H9 (cell line): ENCODE measurements at regions not wholly inside any gene's neighbourhood (a gene's known extent, or its start where the extent isn't known, plus 50 kb on each side); places are given as distances from the start of the nearest gene placed in this dataset.

Source experiments
- DNase-seq: peaks from one replicate; pipeline ENCODE4 v3.0.0-alpha.2; 2017
- H2AFZ ChIP-seq: one replicate; pipeline ENCODE4 v1.6.1; 2013; ENCODE audit warnings: mild to moderate bottlenecking, low read length, control low read depth, moderate library complexity
- H2AK5ac ChIP-seq: 2 replicates; pipeline ENCODE4 v1.6.1; 2013; ENCODE audit warnings: low read length, control low read depth, mixed read lengths; ENCODE audit not compliant: insufficient read length
- H2BK120ac ChIP-seq: one replicate; pipeline ENCODE4 v1.6.1; 2013; ENCODE audit warnings: low read depth, mild to moderate bottlenecking, low read length, control low read depth, inconsistent platforms; ENCODE audit not compliant: poor library complexity, severe bottlenecking
- H2BK12ac ChIP-seq: 2 replicates; pipeline ENCODE4 v1.6.1; 2013; ENCODE audit warnings: low read length, control low read depth, mixed read lengths, low read depth; ENCODE audit not compliant: insufficient read length
- H2BK15ac ChIP-seq: 2 replicates; pipeline ENCODE4 v1.6.1; 2013; ENCODE audit warnings: low read depth, low read length, control low read depth
- H2BK20ac ChIP-seq: one replicate; pipeline ENCODE4 v1.6.1; 2013; ENCODE audit warnings: low read depth, mild to moderate bottlenecking, low read length, control low read depth, inconsistent platforms; ENCODE audit not compliant: poor library complexity, severe bottlenecking
- H2BK5ac ChIP-seq: 2 replicates; pipeline ENCODE4 v1.6.1; 2013; ENCODE audit warnings: low read length, control low read depth, mixed read lengths; ENCODE audit not compliant: insufficient read length
- H3K14ac ChIP-seq: 2 replicates; pipeline ENCODE4 v1.6.1; 2013; ENCODE audit warnings: low read length, control low read depth; ENCODE audit not compliant: insufficient read depth
- H3K18ac ChIP-seq: 2 replicates; pipeline ENCODE4 v1.6.1; 2013; ENCODE audit warnings: low read depth, mild to moderate bottlenecking, mixed read lengths, low read length, control low read depth; ENCODE audit not compliant: insufficient read length
- H3K23ac ChIP-seq: 2 replicates; pipeline ENCODE4 v1.6.1; 2013; ENCODE audit warnings: low read length, control low read depth, mixed read lengths, low read depth; ENCODE audit not compliant: insufficient read length
- H3K23me2 ChIP-seq: 2 replicates; pipeline ENCODE4 v1.6.1; 2013; ENCODE audit warnings: low read depth, mild to moderate bottlenecking, mixed read lengths, low read length, control low read depth; ENCODE audit not compliant: insufficient read length, poor library complexity, severe bottlenecking
- H3K27ac ChIP-seq: 2 replicates; pipeline ENCODE4 v1.5.1; 2013; ENCODE audit warnings: low read length, control low read depth, mixed read lengths, low read depth; ENCODE audit not compliant: insufficient read length
- H3K27me3 ChIP-seq: 2 replicates; pipeline ENCODE4 v1.6.1; 2013; ENCODE audit warnings: low read length, control low read depth, inconsistent platforms; ENCODE audit not compliant: insufficient read depth
- H3K4ac ChIP-seq: 2 replicates; pipeline ENCODE4 v1.6.1; 2013; ENCODE audit warnings: low read depth, mild to moderate bottlenecking, control low read depth, inconsistent platforms, low read length, moderate library complexity
- H3K4me1 ChIP-seq: 2 replicates; pipeline ENCODE4 v1.6.1; 2013; ENCODE audit warnings: low read length, control low read depth, inconsistent platforms; ENCODE audit not compliant: insufficient read depth
- H3K4me2 ChIP-seq: 2 replicates; pipeline ENCODE4 v1.6.1; 2013; ENCODE audit warnings: low read length, control low read depth, mixed read lengths; ENCODE audit not compliant: insufficient read length, insufficient read depth
- H3K56ac ChIP-seq: 2 replicates; pipeline ENCODE4 v1.6.1; 2013; ENCODE audit warnings: low read depth, mild to moderate bottlenecking, mixed read lengths, low read length, control low read depth; ENCODE audit not compliant: insufficient read length
- H3K79me1 ChIP-seq: 2 replicates; pipeline ENCODE4 v1.6.1; 2013; ENCODE audit warnings: low read depth, mild to moderate bottlenecking, moderate library complexity, low read length, control low read depth, inconsistent platforms; ENCODE audit not compliant: insufficient read depth, poor library complexity, severe bottlenecking
- H3K79me2 ChIP-seq: 2 replicates; pipeline ENCODE4 v1.6.1; 2013; ENCODE audit warnings: low read length, control low read depth, inconsistent platforms; ENCODE audit not compliant: insufficient read depth
- H3K9ac ChIP-seq: 2 replicates; pipeline ENCODE4 v1.6.1; 2013; ENCODE audit warnings: low read length, control low read depth, mixed read lengths; ENCODE audit not compliant: insufficient read length; ENCODE audit errors: extremely low read depth
- H3K9me3 ChIP-seq: one replicate; pipeline ENCODE4 v1.6.1; 2013; ENCODE audit warnings: low read depth, low read length, inconsistent platforms; ENCODE audit not compliant: control insufficient read depth
- H3T11ph ChIP-seq: one replicate; pipeline ENCODE4 v1.6.1; 2013; ENCODE audit warnings: mild to moderate bottlenecking, low read length, control low read depth, inconsistent platforms
- H4K20me1 ChIP-seq: one replicate; pipeline ENCODE4 v1.6.1; 2013; ENCODE audit not compliant: control insufficient read depth, insufficient read length, insufficient read depth
- H4K5ac ChIP-seq: 2 replicates; pipeline ENCODE4 v1.6.1; 2013; ENCODE audit warnings: low read depth, mild to moderate bottlenecking, mixed read lengths, low read length, control low read depth; ENCODE audit not compliant: insufficient read length
- H4K8ac ChIP-seq: replicated peaks from 2 replicates; pipeline ENCODE4 v1.6.1; 2013; ENCODE audit warnings: low read length, control low read depth, mixed read lengths, low read depth; ENCODE audit not compliant: insufficient read length
- H4K91ac ChIP-seq: 2 replicates; pipeline ENCODE4 v1.6.1; 2013; ENCODE audit warnings: low read depth, mild to moderate bottlenecking, moderate library complexity, mixed read lengths, low read length, control low read depth; ENCODE audit not compliant: insufficient read length
- H3K27ac Mint-ChIP-seq, 3 experiments: 2 replicates in 2 of 3; 3 replicates in 1 of 3; pipeline ENCODE4 v1.8.0; 2020 to 2021; ENCODE audit warnings: mixed read lengths in 3 of 3, mild to moderate bottlenecking in 1 of 3, moderate library complexity in 1 of 3
- H3K27me3 Mint-ChIP-seq: 2 replicates; pipeline ENCODE4 v1.8.0; 2021; ENCODE audit warnings: low read depth, mild to moderate bottlenecking, moderate library complexity, mixed read lengths
- H3K36me3 Mint-ChIP-seq, 3 experiments: 2 replicates in 2 of 3; 3 replicates in 1 of 3; pipeline ENCODE4 v1.8.0; 2020 to 2021; ENCODE audit warnings: low read depth in 3 of 3, mixed read lengths in 3 of 3; ENCODE audit not compliant: insufficient read depth in 1 of 3
- H3K4me1 Mint-ChIP-seq, 2 experiments: 2 replicates each; pipeline ENCODE4 v1.8.0; 2020; ENCODE audit warnings: mixed read lengths in 2 of 2
- H3K4me3 Mint-ChIP-seq, 2 experiments: 2 replicates in 1 of 2; 3 replicates in 1 of 2; pipeline ENCODE4 v1.8.0; 2020 to 2021; ENCODE audit warnings: mild to moderate bottlenecking in 2 of 2, mixed read lengths in 2 of 2, moderate library complexity in 1 of 2
- H3K9me3 Mint-ChIP-seq, 2 experiments: 2 replicates in 1 of 2; 3 replicates in 1 of 2; pipeline ENCODE4 v1.8.0; 2020; ENCODE audit warnings: mild to moderate bottlenecking in 2 of 2, mixed read lengths in 2 of 2, moderate library complexity in 1 of 2
- WGBS: extraction: QIAGEN DNeasy Blood & Tissue Kit; methylation state at CpG from one replicate; pipeline ENCODE4 v1.1.7; 2013; ENCODE audit warnings: missing lambda C conversion rate, low lambda C conversion rate, mixed read lengths; ENCODE audit not compliant: insufficient read length; ENCODE audit errors: extremely low coverage; 5-methylcytosine and 5-hydroxymethylcytosine counted together
- TF ChIP-seq, protein P1 (sequence below): fragments of 200-600 bp; sonication (generic); conservative IDR thresholded peaks from 3 replicates; pipeline ENCODE4 v1.8.0; 2021; ENCODE audit warnings: antibody characterized with exemption, mild to moderate bottlenecking

DNA sequence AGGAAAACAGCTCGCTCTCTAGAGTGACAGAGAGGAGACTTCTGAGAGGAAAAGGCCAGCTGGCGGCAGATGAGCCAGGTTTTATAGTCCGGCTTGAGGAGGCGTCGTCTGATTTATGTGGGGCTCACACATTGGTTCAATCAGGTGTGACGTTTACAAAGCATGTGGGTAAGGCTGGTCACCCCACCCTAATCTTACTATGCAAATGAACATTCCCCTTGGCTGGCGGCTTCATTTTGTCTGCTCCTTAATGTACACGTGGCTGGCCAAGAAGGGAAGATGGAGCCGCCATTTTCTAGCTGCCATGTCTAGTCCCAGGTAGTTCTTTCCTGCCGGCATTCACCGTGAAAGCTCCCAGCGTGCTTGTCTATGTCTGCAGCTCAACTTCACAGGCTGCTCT is 299.1 kb upstream of the SPRED2 start:
- no peak overlapping the region for H2BK120ac ChIP-seq
- H4K20me1 ChIP-seq, result no peaks in the 10 kb centered on the region
- no peaks in the 10 kb centered on the region for H3K79me1 ChIP-seq
- H3K27ac Mint-ChIP-seq, result no peak overlapping the region; a peak in 1 of 7 replicates
- H3K14ac ChIP-seq, result no peak overlapping the region
- H2BK5ac ChIP-seq, result no peak overlapping the region
- H3K4ac ChIP-seq, result no peak overlapping the region
- H3K27me3 Mint-ChIP-seq, result peaks cover 4% of the 10 kb centered on the region; the same call in 1 of the 2 replicates
- no peak overlapping the region for H4K8ac ChIP-seq
- H3K4me2 ChIP-seq, result no peak overlapping the region
- H3K4me3 Mint-ChIP-seq, result no peak overlapping the region
- no peak overlapping the region for H2AFZ ChIP-seq
- H4K5ac ChIP-seq, result no peak overlapping the region
- no peaks in the 10 kb centered on the region for H3K23me2 ChIP-seq
- no peaks in the 10 kb centered on the region; a peak in 2 of 7 replicates for H3K36me3 Mint-ChIP-seq
- no peak for DNase-seq
- H3K27me3 ChIP-seq, result no peaks in the 10 kb centered on the region
- H3K27ac ChIP-seq, result no peak overlapping the region
- H3K9me3 ChIP-seq, result no peaks in the 10 kb centered on the region
- TF ChIP-seq, protein P1, sequence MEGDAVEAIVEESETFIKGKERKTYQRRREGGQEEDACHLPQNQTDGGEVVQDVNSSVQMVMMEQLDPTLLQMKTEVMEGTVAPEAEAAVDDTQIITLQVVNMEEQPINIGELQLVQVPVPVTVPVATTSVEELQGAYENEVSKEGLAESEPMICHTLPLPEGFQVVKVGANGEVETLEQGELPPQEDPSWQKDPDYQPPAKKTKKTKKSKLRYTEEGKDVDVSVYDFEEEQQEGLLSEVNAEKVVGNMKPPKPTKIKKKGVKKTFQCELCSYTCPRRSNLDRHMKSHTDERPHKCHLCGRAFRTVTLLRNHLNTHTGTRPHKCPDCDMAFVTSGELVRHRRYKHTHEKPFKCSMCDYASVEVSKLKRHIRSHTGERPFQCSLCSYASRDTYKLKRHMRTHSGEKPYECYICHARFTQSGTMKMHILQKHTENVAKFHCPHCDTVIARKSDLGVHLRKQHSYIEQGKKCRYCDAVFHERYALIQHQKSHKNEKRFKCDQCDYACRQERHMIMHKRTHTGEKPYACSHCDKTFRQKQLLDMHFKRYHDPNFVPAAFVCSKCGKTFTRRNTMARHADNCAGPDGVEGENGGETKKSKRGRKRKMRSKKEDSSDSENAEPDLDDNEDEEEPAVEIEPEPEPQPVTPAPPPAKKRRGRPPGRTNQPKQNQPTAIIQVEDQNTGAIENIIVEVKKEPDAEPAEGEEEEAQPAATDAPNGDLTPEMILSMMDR, result no peak
- H2BK12ac ChIP-seq, result no peak overlapping the region
- no peak overlapping the region for H4K91ac ChIP-seq
- no peak overlapping the region for H3K9ac ChIP-seq
- no peak overlapping the region for H3K23ac ChIP-seq
- peaks cover 4 to 8% of the 10 kb centered on the region in 2 experiments for H3K4me1 Mint-ChIP-seq
- no peak overlapping the region for H2AK5ac ChIP-seq
- no peaks in the 10 kb centered on the region for H3K79me2 ChIP-seq
- H2BK15ac ChIP-seq, result no peak overlapping the region
- H3K18ac ChIP-seq, result no peak overlapping the region
- H3K4me1 ChIP-seq, result no peaks in the 10 kb centered on the region
- H2BK20ac ChIP-seq, result no peak overlapping the region
- peaks cover 0 to 2% of the 10 kb centered on the region in 2 experiments; a peak in 1 of 5 replicates for H3K9me3 Mint-ChIP-seq
- no peak overlapping the region for H3K56ac ChIP-seq
- no CpG with 5 or more reads among the region's 12 CpGs for WGBS
- no peak overlapping the region for H3T11ph ChIP-seq
